GM18868 (cell line): ENCODE measurements at regions not wholly inside any gene's neighbourhood (a gene's known extent, or its start where the extent isn't known, plus 50 kb on each side); places are given as distances from the start of the nearest gene placed in this dataset.

ENCODE experiments used
- ATAC-seq: cut with Tn5 transposase; IDR thresholded peaks from one replicate; pipeline ENCODE4 v1.9.1; 2021; ENCODE audit warnings: mild to moderate bottlenecking, moderate library complexity; ENCODE audit not compliant: unreplicated experiment

GRCh38 chr19:30609656-30610270 lies 237.6 kb downstream of the ZNF536 start:
- ATAC-seq: no peak

- ATAC-seq: no peak
Observed at GRCh38 chr19:30608471-30608870, 236.3 kb downstream of the ZNF536 start.
